Common myeloid progenitor, CD34-positive (primary cell): ENCODE measurements at regions not wholly inside any gene's neighbourhood (a gene's known extent, or its start where the extent isn't known, plus 50 kb on each side); places are given as distances from the start of the nearest gene placed in this dataset.

Experiments used
- CTCF ChIA-PET: fragments of 350-600 bp; sonication (Branson Sonifier 250); formaldehyde crosslinking; loops from one replicate; lab custom pipeline; 2021; ENCODE audit warnings: antibody characterized with exemption; lab: Charles Lee
- POLR2A ChIA-PET: fragments of 350-600 bp; sonication (Branson Sonifier 250); formaldehyde crosslinking; loops from one replicate; lab custom pipeline; 2021; ENCODE audit warnings: antibody characterized with exemption; lab: Charles Lee
- DNase-seq, 3 donors: peaks; one replicate each; pipeline versions ENCODE4 v3.0.0 to v3.0.0-alpha.2; 2013
- H3K27ac ChIP-seq, 2 experiments: 1 replicate in 1 of 2; 2 replicates in 1 of 2; pipeline ENCODE4 v1.7.0; 2013; ENCODE audit warnings: inconsistent platforms in 2 of 2, low read length in 2 of 2, mild to moderate bottlenecking in 2 of 2, low read depth in 1 of 2, moderate library complexity in 1 of 2; ENCODE audit not compliant: severe bottlenecking in 2 of 2, insufficient read depth in 1 of 2, poor library complexity in 1 of 2
- H3K27me3 ChIP-seq, 5 experiments: replicated peaks in 2 of 5; 1 replicate in 3 of 5; 2 replicates in 2 of 5; pipeline versions ENCODE4 v1.6.1 to v1.7.0; 2013; ENCODE audit warnings: low read length in 4 of 5, mild to moderate bottlenecking in 2 of 5, moderate library complexity in 2 of 5, inconsistent platforms in 1 of 5; ENCODE audit not compliant: insufficient read depth in 5 of 5, control insufficient read depth in 4 of 5
- H3K36me3 ChIP-seq, 4 experiments: 1 replicate in 2 of 4; 2 replicates in 2 of 4; pipeline versions ENCODE4 v1.6.1 to v1.7.0; 2013; ENCODE audit warnings: low read length in 3 of 4, control low read depth in 1 of 4, mild to moderate bottlenecking in 1 of 4; ENCODE audit not compliant: control insufficient read depth in 4 of 4, insufficient read depth in 4 of 4
- H3K4me1 ChIP-seq, 4 experiments: 1 replicate in 3 of 4; 2 replicates in 1 of 4; pipeline versions ENCODE4 v1.6.1 to v1.7.1; 2013; ENCODE audit warnings: low read length in 3 of 4, mild to moderate bottlenecking in 3 of 4, control low read depth in 1 of 4, inconsistent platforms in 1 of 4, moderate library complexity in 1 of 4; ENCODE audit not compliant: control insufficient read depth in 4 of 4, insufficient read depth in 4 of 4; ENCODE audit errors: control extremely low read depth in 1 of 4
- H3K4me3 ChIP-seq, 7 experiments: 1 replicate in 4 of 7; 2 replicates in 3 of 7; pipeline versions ENCODE4 v1.5.1 to v1.7.0; 2013; ENCODE audit warnings: mild to moderate bottlenecking in 7 of 7, low read length in 6 of 7, moderate library complexity in 6 of 7, inconsistent platforms in 2 of 7, low read depth in 2 of 7, control low read depth in 1 of 7; ENCODE audit not compliant: insufficient read depth in 4 of 7, control insufficient read depth in 1 of 7; ENCODE audit errors: extremely low read depth in 1 of 7
- H3K9me3 ChIP-seq, 5 experiments: 1 replicate in 4 of 5; 2 replicates in 1 of 5; pipeline versions ENCODE4 v1.6.1 to v1.7.1; 2013; ENCODE audit warnings: low read length in 4 of 5, mild to moderate bottlenecking in 2 of 5, inconsistent platforms in 1 of 5, low read depth in 1 of 5, moderate library complexity in 1 of 5; ENCODE audit not compliant: control insufficient read depth in 4 of 5, insufficient read depth in 2 of 5; ENCODE audit errors: control extremely low read depth in 1 of 5
- WGBS: methylation state at CpG from one replicate; pipeline ENCODE4 v1.1.5; 2013; ENCODE audit not compliant: insufficient coverage; 5-methylcytosine and 5-hydroxymethylcytosine counted together

DNA sequence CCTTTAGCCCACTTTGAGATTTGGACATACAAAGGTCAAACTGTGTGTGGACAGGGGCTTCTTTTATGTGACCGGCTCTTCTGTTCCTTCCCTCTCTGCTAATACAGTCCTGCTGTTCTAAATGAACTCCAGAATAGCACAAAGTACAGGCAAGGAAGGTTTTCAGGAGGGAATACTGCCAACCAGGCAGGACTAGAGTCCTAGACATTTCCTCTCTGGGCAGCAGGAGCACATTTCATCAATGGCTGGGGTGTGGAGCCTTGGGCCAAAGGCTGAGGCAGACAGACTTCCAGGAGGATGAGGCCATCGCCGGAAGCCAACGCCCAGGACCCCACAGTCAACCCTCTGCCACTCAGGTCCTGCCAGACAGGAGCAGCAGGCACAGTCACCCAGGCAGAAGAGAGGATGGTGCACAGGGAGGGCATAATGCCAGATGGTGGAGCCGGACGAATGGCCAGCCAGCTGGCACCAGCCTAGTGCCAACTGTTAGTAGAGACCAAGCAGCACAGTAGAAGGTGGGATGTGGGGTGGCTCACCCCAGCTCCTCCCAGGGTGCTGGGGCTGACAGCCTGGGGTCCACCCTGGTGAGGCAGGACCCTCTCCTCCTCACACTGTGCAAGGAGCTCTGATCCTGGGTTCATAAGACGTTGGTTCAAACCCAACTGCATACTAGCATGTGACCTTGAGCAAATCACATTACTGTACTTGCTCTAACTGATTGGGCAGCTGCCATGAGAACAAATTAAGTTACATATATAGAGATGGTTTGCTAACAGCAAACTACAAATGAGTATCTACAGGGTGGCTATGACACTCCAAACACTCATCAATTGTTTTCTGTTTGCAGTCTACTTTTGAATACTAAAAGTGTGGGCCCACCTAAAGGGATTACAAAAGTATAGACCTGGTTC is 410.7 kb downstream of the SIPA1L2 start:
- Histone ChIP-seq H3K27me3 (peaks cover 0 to 10% (median 0%) of the 10 kb centered on the region in 5 experiments), H3K4me1 (no peaks in the 10 kb centered on the region), H3K27ac (no peak overlapping the region), H3K36me3 (no peaks in the 10 kb centered on the region), H3K4me3 (no peak overlapping the region), H3K9me3 (no peaks in the 10 kb centered on the region)
- CTCF ChIA-PET, result no interaction called here
- WGBS, result 98% methylated on average over 7 of the region's 7 CpGs
- no peak for DNase-seq
- POLR2A ChIA-PET, result no interaction called here

DNA sequence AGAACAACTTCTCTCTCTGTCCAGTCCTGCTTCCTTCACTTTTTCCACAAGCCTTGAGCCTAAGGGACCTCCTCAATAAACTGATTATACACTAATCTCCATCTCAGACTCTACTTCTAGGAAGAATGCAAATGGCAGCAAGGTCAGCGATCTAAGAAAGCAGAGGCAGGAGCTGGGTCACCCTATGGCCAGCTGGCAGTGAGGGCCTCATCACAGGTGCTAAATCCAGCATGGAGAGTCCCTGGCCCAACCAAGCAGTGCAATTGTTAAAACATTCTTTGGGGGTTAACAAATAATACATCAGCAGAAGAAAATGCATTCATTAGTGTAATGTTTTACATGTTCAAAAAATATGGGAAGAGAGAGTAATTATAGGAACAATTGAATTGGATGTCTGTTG is 416.0 kb downstream of the SIPA1L2 start:
- Histone ChIP-seq H3K27me3 (peaks cover 0 to 3% (median 0%) of the 10 kb centered on the region in 5 experiments), H3K36me3 (no peaks in the 10 kb centered on the region), H3K9me3 (no peaks in the 10 kb centered on the region), H3K27ac (no peak overlapping the region), H3K4me3 (no peak overlapping the region), H3K4me1 (no peaks in the 10 kb centered on the region)
- DNase-seq, result no peak
- ChIA-PET POLR2A (no interaction called here), CTCF (no interaction called here)
- 100% methylated on average over 1 of the region's 1 CpG for WGBS

DNA sequence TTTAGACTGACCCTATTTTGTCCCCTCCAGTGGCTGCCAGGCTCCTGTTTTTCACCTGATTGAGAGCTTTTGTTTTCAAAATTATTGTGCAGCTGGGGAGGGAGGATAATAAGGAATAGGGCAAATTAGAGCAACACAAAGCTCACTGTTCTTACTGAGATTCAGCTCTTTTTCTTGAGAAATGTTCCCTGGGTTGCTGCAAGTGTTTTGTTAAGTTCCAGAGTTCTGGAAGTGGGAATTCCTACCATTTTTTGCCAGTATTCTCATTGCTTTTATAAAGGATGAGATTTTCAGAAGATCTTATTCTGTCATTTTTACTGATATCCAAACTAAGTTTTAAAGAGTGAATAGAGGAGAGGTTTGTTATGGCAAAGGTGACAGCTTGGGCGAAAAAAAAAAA is 417.7 kb downstream of the SIPA1L2 start:
- whole genome bisulfite sequencing, result no CpG with 5 or more reads among the region's 1 CpG
- H3K27me3 ChIP-seq, result peaks cover 0 to 3% (median 0%) of the 10 kb centered on the region in 5 experiments
- no peak overlapping the region for H3K4me3 ChIP-seq
- H3K9me3 ChIP-seq, result no peaks in the 10 kb centered on the region
- POLR2A ChIA-PET, result interaction anchor here (0.7 kb wide), 1 partner anchor 72 kb away, joined by 3 read pairs; no protein-coding TSS in a partner anchor
- H3K4me1 ChIP-seq, result no peaks in the 10 kb centered on the region
- H3K36me3 ChIP-seq, result no peaks in the 10 kb centered on the region
- no peak for DNase-seq
- CTCF ChIA-PET, result interaction anchor here (1.0 kb wide), 1 partner anchor 25 kb away, joined by 3 read pairs; no protein-coding TSS in a partner anchor
- no peak overlapping the region for H3K27ac ChIP-seq

DNA sequence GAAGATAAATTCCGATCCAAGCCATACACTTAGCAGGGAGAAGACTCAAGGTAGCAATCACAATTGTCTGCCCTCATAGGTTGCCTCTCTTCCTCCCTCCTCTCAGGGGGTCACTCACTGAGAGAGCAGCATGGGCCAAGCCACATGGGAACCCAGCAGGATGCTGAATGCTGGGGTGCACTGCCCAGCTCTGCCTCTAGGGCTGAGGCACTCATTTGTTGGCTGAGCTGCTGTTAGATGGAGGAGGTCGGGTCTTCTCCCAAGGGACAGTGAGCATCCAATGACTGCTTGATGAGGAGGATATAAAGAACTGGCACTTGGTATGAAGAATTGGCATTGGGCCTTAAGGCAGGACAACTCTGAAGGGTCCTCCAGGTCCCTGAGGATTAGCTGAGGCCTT is 418.8 kb downstream of the SIPA1L2 start:
- Histone ChIP-seq H3K9me3 (no peaks in the 10 kb centered on the region), H3K4me1 (no peaks in the 10 kb centered on the region), H3K4me3 (no peak overlapping the region), H3K27me3 (peaks cover 0 to 7% (median 0%) of the 10 kb centered on the region in 5 experiments), H3K27ac (no peak overlapping the region), H3K36me3 (no peaks in the 10 kb centered on the region)
- DNase-seq, result no peak
- ChIA-PET CTCF (no interaction called here), POLR2A (no interaction called here)
- 94% methylated on average over 2 of the region's 2 CpGs for WGBS

DNA sequence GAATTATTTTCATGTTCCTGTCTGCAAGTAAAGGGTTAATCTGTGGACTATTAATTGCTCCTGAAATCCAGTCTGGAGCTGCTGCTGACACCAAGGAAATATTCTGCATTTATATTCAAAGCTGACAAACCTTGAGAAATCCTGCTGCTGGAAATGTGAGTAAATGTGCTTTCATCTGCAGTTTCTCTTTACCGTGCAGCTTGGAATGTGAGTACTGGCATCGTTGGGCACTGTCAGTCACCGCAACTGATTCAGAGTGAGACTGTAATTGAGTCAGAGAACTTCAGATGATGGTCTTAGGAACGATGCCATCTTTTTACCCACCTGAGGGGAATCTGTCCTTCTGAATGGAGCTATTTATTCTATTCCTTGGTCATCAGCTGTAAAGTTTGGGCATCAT is 420.6 kb downstream of the SIPA1L2 start:
- no peak for DNase-seq
- H3K36me3 ChIP-seq, result no peaks in the 10 kb centered on the region
- 100% methylated on average over 4 of the region's 4 CpGs for WGBS
- H3K27me3 ChIP-seq, result peaks cover 0 to 3% (median 0%) of the 10 kb centered on the region in 5 experiments
- POLR2A ChIA-PET, result no interaction called here
- H3K4me3 ChIP-seq, result no peak overlapping the region
- CTCF ChIA-PET, result no interaction called here
- H3K9me3 ChIP-seq, result no peaks in the 10 kb centered on the region
- H3K4me1 ChIP-seq, result no peaks in the 10 kb centered on the region
- no peak overlapping the region for H3K27ac ChIP-seq

DNA sequence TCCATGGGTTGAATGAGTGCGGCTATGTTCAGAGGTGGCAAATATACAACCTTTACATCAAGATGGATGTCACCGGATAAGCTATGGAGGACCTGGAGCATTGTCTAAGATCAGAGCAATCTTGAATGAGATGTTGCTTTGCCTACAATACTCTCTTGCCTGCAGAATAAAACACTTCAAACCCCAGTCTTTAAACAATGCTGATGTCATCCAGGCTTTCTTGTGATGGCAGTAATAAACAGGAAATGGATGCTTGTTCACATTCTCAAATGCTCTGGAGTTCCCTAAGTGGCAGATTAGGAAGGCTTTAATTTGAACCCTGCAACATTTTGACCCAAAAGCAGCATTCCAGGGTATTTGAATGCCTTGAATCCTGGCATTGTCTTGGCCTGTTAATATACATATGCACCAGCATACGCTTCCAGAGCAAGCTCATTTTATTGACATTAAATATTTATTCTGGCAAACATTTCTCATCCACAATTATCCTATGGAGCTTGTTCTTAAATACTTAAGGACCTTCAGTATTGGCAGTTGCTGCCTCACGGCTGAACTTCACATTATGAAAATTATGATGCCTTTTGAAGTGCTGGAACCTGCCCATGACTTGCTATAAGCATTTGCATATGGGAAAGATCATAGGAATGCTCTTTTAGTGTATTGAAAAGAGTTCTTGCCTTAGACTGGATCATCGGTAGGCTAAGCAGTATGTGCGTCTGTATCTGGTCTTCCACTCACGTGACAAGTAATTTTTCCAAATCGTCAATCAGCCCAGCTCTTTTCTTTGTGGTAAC is 422.7 kb downstream of the SIPA1L2 start:
- no peak overlapping the region for H3K27ac ChIP-seq
- peaks cover 0 to 3% (median 0%) of the 10 kb centered on the region in 5 experiments for H3K27me3 ChIP-seq
- H3K36me3 ChIP-seq, result no peaks in the 10 kb centered on the region
- ChIA-PET POLR2A (no interaction called here), CTCF (no interaction called here)
- peaks cover 0 to 5% (median 3%) of the 10 kb centered on the region in 5 experiments for H3K9me3 ChIP-seq
- no peak overlapping the region for H3K4me3 ChIP-seq
- DNase-seq, result no peak
- WGBS, result 100% methylated on average over 8 of the region's 8 CpGs
- H3K4me1 ChIP-seq, result no peaks in the 10 kb centered on the region

DNA sequence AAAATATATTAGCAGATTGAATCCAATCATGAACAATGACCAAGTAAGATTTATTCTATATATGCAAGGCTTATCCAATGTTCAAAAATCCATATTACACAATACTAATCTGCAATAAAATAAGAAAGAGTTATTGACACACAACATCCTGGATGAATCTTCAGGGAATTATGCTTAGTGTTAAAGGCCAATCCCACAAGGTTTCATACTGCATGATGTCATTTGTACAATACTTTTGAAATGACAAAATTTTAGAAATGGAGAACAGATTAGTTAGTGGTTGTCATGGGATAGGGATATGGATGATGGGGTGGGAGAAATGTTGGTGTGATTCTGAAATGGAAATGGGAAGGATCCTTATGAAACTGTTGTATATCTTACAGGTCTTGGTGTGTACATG is 425.7 kb downstream of the SIPA1L2 start:
- Histone ChIP-seq H3K4me3 (no peak overlapping the region), H3K27me3 (peaks cover 0 to 3% (median 0%) of the 10 kb centered on the region in 5 experiments), H3K36me3 (no peaks in the 10 kb centered on the region), H3K4me1 (no peaks in the 10 kb centered on the region), H3K9me3 (peaks cover 0 to 19% (median 4%) of the 10 kb centered on the region in 5 experiments), H3K27ac (no peak overlapping the region)
- DNase-seq, result no peak
- ChIA-PET CTCF (no interaction called here), POLR2A (no interaction called here)
